Right lung (tissue), 2 donors: ENCODE measurements at regions not wholly inside any gene's neighbourhood (a gene's known extent, or its start where the extent isn't known, plus 50 kb on each side); places are given as distances from the start of the nearest gene placed in this dataset.

Source experiments
- DNase-seq, 2 donors: peaks; one replicate each; pipeline ENCODE4 v3.0.0-alpha.2; 2013

DNA sequence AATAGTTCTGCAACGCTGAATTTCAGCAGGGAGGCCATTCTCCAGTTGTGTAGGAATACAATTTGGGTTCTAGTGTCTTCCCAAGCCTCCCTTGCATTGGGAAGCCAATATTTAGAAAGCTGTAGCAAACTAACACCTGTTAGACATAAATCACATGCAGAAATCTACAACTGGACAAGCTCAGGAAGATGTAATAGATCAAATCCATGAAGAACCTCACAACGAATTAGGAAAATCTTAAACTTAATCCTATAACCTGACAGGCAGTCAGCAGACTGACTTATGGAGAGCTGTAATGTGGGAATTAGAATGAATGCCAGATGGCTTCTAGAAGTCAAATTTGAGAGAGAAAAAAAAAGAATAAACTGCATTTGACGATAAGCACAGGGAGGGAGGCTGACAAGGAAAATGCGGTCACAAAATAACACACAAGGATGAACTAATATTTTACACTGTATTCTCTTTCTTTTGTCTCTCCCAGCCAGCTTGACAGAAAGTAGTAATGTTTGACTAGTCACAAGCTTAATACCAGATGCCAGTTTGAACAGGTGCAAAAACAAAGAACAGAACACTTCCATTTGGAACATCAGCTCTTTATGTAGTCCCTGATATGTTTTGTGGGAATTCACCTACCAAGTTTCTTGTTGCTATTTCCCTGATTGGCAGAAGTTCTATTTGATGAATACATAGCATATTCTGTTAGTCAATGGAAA lies 50.8 kb upstream of the FANCL start:
- no peak for DNase-seq
